ENCODE measurements at regions not wholly inside any gene's neighbourhood (a gene's known extent, or its start where the extent isn't known, plus 50 kb on each side); places are given as distances from the start of the nearest gene placed in this dataset.

GRCh38 chr10:44294726-44295412, 90.0 kb downstream of the CXCL12 start:
- Histone ChIP-seq H4K20me1 (ENCODE audit: insufficient read depth, low read length) (no peaks in the 10 kb centered on the region), H3K79me2 (ENCODE audit: insufficient read depth, low read length) (no peaks in the 10 kb centered on the region), H3K4me1 (ENCODE audit: insufficient read depth, low read length) (no peaks in the 10 kb centered on the region), H3K36me3 (ENCODE audit: insufficient read depth, low read length) (no peaks in the 10 kb centered on the region), H3K9ac (ENCODE audit: low read depth, low read length) (no peak overlapping the region), H3K27me3 (ENCODE audit: insufficient read depth, low read length, poor library complexity) (peaks cover 6% of the 10 kb centered on the region), H3K4me2 (ENCODE audit: insufficient read depth, low read length) (no peak overlapping the region), H3K4me3 (ENCODE audit: low read depth in 1 of 2, low read length in 2 of 2) (no peak overlapping the region), H3K9me3 (ENCODE audit: insufficient read depth, low read length, severe bottlenecking) (no peaks in the 10 kb centered on the region), H3K27ac (ENCODE audit: low read length) (no peak overlapping the region), H2AFZ (ENCODE audit: low read depth, low read length) (no peak overlapping the region)
- ATAC-seq (ENCODE audit: insufficient read depth, low read depth): no peak
- TF ChIP-seq CTCF (IDR thresholded peaks at IDR 0.05; ENCODE audit: borderline replicate concordance, extremely low read depth, low read length, poor library complexity, severe bottlenecking) (no peak), EZH2 (IDR thresholded peaks at IDR 0.05; ENCODE audit: borderline replicate concordance, low read depth, low read length, severe bottlenecking) (no peak)
- no peak for DNase-seq

- Histone ChIP-seq H3K27ac (ENCODE audit: low read length) (no peak overlapping the region), H3K79me2 (ENCODE audit: insufficient read depth, low read length) (no peaks in the 10 kb centered on the region), H2AFZ (ENCODE audit: low read depth, low read length) (no peak overlapping the region), H3K9ac (ENCODE audit: low read depth, low read length) (no peak overlapping the region), H3K4me2 (ENCODE audit: insufficient read depth, low read length) (no peak overlapping the region), H4K20me1 (ENCODE audit: insufficient read depth, low read length) (no peaks in the 10 kb centered on the region), H3K36me3 (ENCODE audit: insufficient read depth, low read length) (no peaks in the 10 kb centered on the region), H3K4me3 (ENCODE audit: low read depth in 1 of 2, low read length in 2 of 2) (no peak overlapping the region), H3K9me3 (ENCODE audit: insufficient read depth, low read length, severe bottlenecking) (no peaks in the 10 kb centered on the region), H3K27me3 (ENCODE audit: insufficient read depth, low read length, poor library complexity) (peaks cover 7% of the 10 kb centered on the region), H3K4me1 (ENCODE audit: insufficient read depth, low read length) (no peaks in the 10 kb centered on the region)
- ATAC-seq (ENCODE audit: insufficient read depth, low read depth) (no peak), DNase-seq (no peak)
- TF ChIP-seq EZH2 (IDR thresholded peaks at IDR 0.05; ENCODE audit: borderline replicate concordance, low read depth, low read length, severe bottlenecking) (no peak), CTCF (IDR thresholded peaks at IDR 0.05; ENCODE audit: borderline replicate concordance, extremely low read depth, low read length, poor library complexity, severe bottlenecking) (no peak)
These were observed 91.1 kb downstream of the CXCL12 start for GRCh38 chr10:44293842-44294241.

GRCh38 chr10:44293306-44293778, 91.6 kb downstream of the CXCL12 start:
- no peaks in the 10 kb centered on the region for H3K79me2 ChIP-seq (ENCODE audit: insufficient read depth, low read length)
- no peak overlapping the region for H3K4me2 ChIP-seq (ENCODE audit: insufficient read depth, low read length)
- no peak overlapping the region for H3K27ac ChIP-seq (ENCODE audit: low read length)
- no peaks in the 10 kb centered on the region for H4K20me1 ChIP-seq (ENCODE audit: insufficient read depth, low read length)
- H3K4me3 ChIP-seq (ENCODE audit: low read depth in 1 of 2, low read length in 2 of 2): no peak overlapping the region
- no peaks in the 10 kb centered on the region for H3K4me1 ChIP-seq (ENCODE audit: insufficient read depth, low read length)
- H3K27me3 ChIP-seq (ENCODE audit: insufficient read depth, low read length, poor library complexity): peaks cover 7% of the 10 kb centered on the region
- no peak for ATAC-seq (ENCODE audit: insufficient read depth, low read depth)
- no peak for DNase-seq
- H3K9me3 ChIP-seq (ENCODE audit: insufficient read depth, low read length, severe bottlenecking): no peaks in the 10 kb centered on the region
- no peak overlapping the region for H2AFZ ChIP-seq (ENCODE audit: low read depth, low read length)
- H3K36me3 ChIP-seq (ENCODE audit: insufficient read depth, low read length): no peaks in the 10 kb centered on the region
- no peak for TF ChIP-seq CTCF (IDR thresholded peaks at IDR 0.05; ENCODE audit: borderline replicate concordance, extremely low read depth, low read length, poor library complexity, severe bottlenecking)
- no peak for TF ChIP-seq EZH2 (IDR thresholded peaks at IDR 0.05; ENCODE audit: borderline replicate concordance, low read depth, low read length, severe bottlenecking)
- H3K9ac ChIP-seq (ENCODE audit: low read depth, low read length): no peak overlapping the region
